WERI-Rb-1 (cell line): ENCODE measurements at regions not wholly inside any gene's neighbourhood (a gene's known extent, or its start where the extent isn't known, plus 50 kb on each side); places are given as distances from the start of the nearest gene placed in this dataset.
"Not testable (repeated sequence)": the region's sequence is repeated elsewhere in the genome, so short reads cannot be mapped to it uniquely, and the experiment has no call there.

Source experiments
- DNase-seq: peaks from one replicate; pipeline ENCODE4 v3.0.0-alpha.2; 2020
- H3K27ac ChIP-seq: fragments of 250-450 bp; sonication (Bioruptor Pico); 2 replicates; pipeline ENCODE4 v1.5.1; 2020; ENCODE audit warnings: mild to moderate bottlenecking, moderate library complexity
- H3K27me3 ChIP-seq: fragments of 250-450 bp; sonication (Bioruptor Pico); 2 replicates; pipeline ENCODE4 v1.5.1; 2021; ENCODE audit warnings: mild to moderate bottlenecking, low read depth, moderate library complexity; ENCODE audit not compliant: insufficient read depth, severe bottlenecking
- H3K36me3 ChIP-seq: fragments of 250-450 bp; sonication (Bioruptor Pico); 2 replicates; pipeline ENCODE4 v1.5.1; 2020; ENCODE audit warnings: mild to moderate bottlenecking, moderate library complexity
- H3K4me3 ChIP-seq: 2 replicates; pipeline ENCODE4 v1.5.1; 2011; ENCODE audit warnings: low read depth, mild to moderate bottlenecking, control low read depth, low read length
- H3K9me3 ChIP-seq: fragments of 250-450 bp; sonication (Bioruptor Pico); 2 replicates; pipeline ENCODE4 v1.5.1; 2021; ENCODE audit warnings: mild to moderate bottlenecking, moderate library complexity; ENCODE audit not compliant: severe bottlenecking
- CTCF ChIP-seq: IDR thresholded peaks from 2 replicates; pipeline ENCODE4 v1.5.1; 2011; ENCODE audit warnings: low read depth, mild to moderate bottlenecking, control low read depth, inconsistent platforms, low read length

- H3K27me3 ChIP-seq, result no peaks in the 10 kb centered on the region
- no peak overlapping the region for H3K4me3 ChIP-seq
- no peaks in the 10 kb centered on the region for H3K9me3 ChIP-seq
- no peak overlapping the region for H3K27ac ChIP-seq
- no peak for DNase-seq
- H3K36me3 ChIP-seq, result no peaks in the 10 kb centered on the region
- no peak for TF ChIP-seq CTCF
Measured at GRCh38 chr12:86945685-86946196, 689.5 kb upstream of the MGAT4C start.

- not testable (repeated sequence) for DNase-seq, H3K9me3 ChIP-seq, H3K4me3 ChIP-seq
Measured at GRCh38 chr12:86944197-86944819, 688.1 kb upstream of the MGAT4C start.

GRCh38 chr12:86931714-86932113 lies 675.5 kb upstream of the MGAT4C start:
- Histone ChIP-seq H3K36me3 (no peaks in the 10 kb centered on the region), H3K27ac (no peak overlapping the region), H3K9me3 (no peaks in the 10 kb centered on the region), H3K27me3 (no peaks in the 10 kb centered on the region), H3K4me3 (no peak overlapping the region)
- no peak for TF ChIP-seq CTCF
- no peak for DNase-seq

More at GRCh38 chr12:86944197-86944819, 688.1 kb upstream of the MGAT4C start:
- not testable (repeated sequence) for H3K36me3 ChIP-seq, H3K27me3 ChIP-seq, H3K27ac ChIP-seq

- no peaks in the 10 kb centered on the region for H3K9me3 ChIP-seq
- DNase-seq, result no peak
- H3K4me3 ChIP-seq, result no peak overlapping the region
- TF ChIP-seq CTCF, result no peak
- H3K27me3 ChIP-seq, result no peaks in the 10 kb centered on the region
- H3K36me3 ChIP-seq, result no peaks in the 10 kb centered on the region
- H3K27ac ChIP-seq, result no peak overlapping the region
Measured at GRCh38 chr12:86929962-86930361, 673.8 kb upstream of the MGAT4C start.

GRCh38 chr12:86917121-86917520 lies 660.9 kb upstream of the MGAT4C start:
- no peak for DNase-seq
- no peak for TF ChIP-seq CTCF
- Histone ChIP-seq H3K27ac (no peak overlapping the region), H3K9me3 (no peaks in the 10 kb centered on the region), H3K27me3 (no peaks in the 10 kb centered on the region), H3K36me3 (no peaks in the 10 kb centered on the region), H3K4me3 (no peak overlapping the region)

GRCh38 chr12:86914721-86915120 lies 658.5 kb upstream of the MGAT4C start:
- Histone ChIP-seq H3K27ac (no peak overlapping the region), H3K9me3 (no peaks in the 10 kb centered on the region), H3K36me3 (no peaks in the 10 kb centered on the region), H3K4me3 (no peak overlapping the region), H3K27me3 (no peaks in the 10 kb centered on the region)
- DNase-seq, result peak; percentile 23
- peak; percentile 42 for TF ChIP-seq CTCF
